HepG2 (cell line): ENCODE measurements at regions not wholly inside any gene's neighbourhood (a gene's known extent, or its start where the extent isn't known, plus 50 kb on each side); places are given as distances from the start of the nearest gene placed in this dataset.

Experiments used
- GATAD2A ChIP-seq: IDR thresholded peaks from 2 replicates; pipeline ENCODE4 v1.6.1; 2016
- HMG20A ChIP-seq: IDR thresholded peaks from 2 replicates; pipeline ENCODE4 v1.6.1; 2016; ENCODE audit warnings: borderline replicate concordance
- KDM2A ChIP-seq: sonication (generic); formaldehyde crosslinking; IDR thresholded peaks from 2 replicates; pipeline ENCODE4 v1.4.0; 2020; ENCODE audit warnings: low read depth, missing genetic modification reagents, borderline replicate concordance
- KDM4B ChIP-seq: sonication (generic); formaldehyde crosslinking; IDR thresholded peaks from 2 replicates; pipeline ENCODE4 v1.4.0; 2020; ENCODE audit warnings: missing genetic modification reagents
- KLF16 ChIP-seq, 2 experiments: sonication (generic) in 1 of 2; formaldehyde crosslinking in 1 of 2; IDR thresholded peaks; 2 replicates each; pipeline versions ENCODE4 v1.6.1 to v1.8.0; 2016 to 2023; ENCODE audit warnings: missing genetic modification reagents in 2 of 2, missing compliant biosample characterization in 1 of 2
- MEIS2 ChIP-seq: sonication (generic); formaldehyde crosslinking; IDR thresholded peaks from 2 replicates; pipeline ENCODE4 v1.9.0; 2021; ENCODE audit warnings: mild to moderate bottlenecking, missing genetic modification reagents
- POLR2G ChIP-seq: fragments of 200-400 bp; formaldehyde crosslinking; IDR thresholded peaks from 2 replicates; pipeline ENCODE4 v1.6.1; 2018; ENCODE audit warnings: mild to moderate bottlenecking, low read depth, low read length, moderate library complexity
- RBM39 ChIP-seq: fragments of 200-400 bp; formaldehyde crosslinking; IDR thresholded peaks from one replicate; pipeline ENCODE4 v1.6.1; 2018; ENCODE audit warnings: antibody characterized with exemption, mild to moderate bottlenecking, low read depth, low read length; ENCODE audit not compliant: poor library complexity, severe bottlenecking
- RFXANK ChIP-seq: IDR thresholded peaks from 2 replicates; pipeline ENCODE4 v1.6.1; 2016
- TEAD3 ChIP-seq: optimal IDR thresholded peaks from 2 replicates; pipeline ENCODE3; 2016; ENCODE audit warnings: borderline replicate concordance
- ZBTB7A ChIP-seq: sonication (generic); formaldehyde crosslinking; IDR thresholded peaks from 2 replicates; pipeline ENCODE4 v1.8.0; 2022; ENCODE audit warnings: mild to moderate bottlenecking, missing genetic modification reagents
- ZNF615 ChIP-seq: sonication (generic); formaldehyde crosslinking; IDR thresholded peaks from 2 replicates; pipeline ENCODE4 v1.5.0; 2020; ENCODE audit warnings: mild to moderate bottlenecking, missing genetic modification reagents, borderline replicate concordance
- TF ChIP-seq, protein P1 (sequence below): sonication (generic); formaldehyde crosslinking; IDR thresholded peaks from 2 replicates; pipeline ENCODE4 v1.4.0; 2020; ENCODE audit warnings: missing genetic modification reagents
- TF ChIP-seq, protein P2 (sequence below): sonication (generic); formaldehyde crosslinking; conservative IDR thresholded peaks from 2 replicates; pipeline ENCODE4 v1.8.0; 2022; ENCODE audit warnings: mild to moderate bottlenecking, moderate library complexity, missing genetic modification reagents
- TF ChIP-seq, protein P3 (sequence below): sonication (generic); formaldehyde crosslinking; IDR thresholded peaks from 2 replicates; pipeline ENCODE4 v1.9.0; 2021; ENCODE audit warnings: mild to moderate bottlenecking, missing genetic modification reagents

- TF ChIP-seq, protein P1, sequence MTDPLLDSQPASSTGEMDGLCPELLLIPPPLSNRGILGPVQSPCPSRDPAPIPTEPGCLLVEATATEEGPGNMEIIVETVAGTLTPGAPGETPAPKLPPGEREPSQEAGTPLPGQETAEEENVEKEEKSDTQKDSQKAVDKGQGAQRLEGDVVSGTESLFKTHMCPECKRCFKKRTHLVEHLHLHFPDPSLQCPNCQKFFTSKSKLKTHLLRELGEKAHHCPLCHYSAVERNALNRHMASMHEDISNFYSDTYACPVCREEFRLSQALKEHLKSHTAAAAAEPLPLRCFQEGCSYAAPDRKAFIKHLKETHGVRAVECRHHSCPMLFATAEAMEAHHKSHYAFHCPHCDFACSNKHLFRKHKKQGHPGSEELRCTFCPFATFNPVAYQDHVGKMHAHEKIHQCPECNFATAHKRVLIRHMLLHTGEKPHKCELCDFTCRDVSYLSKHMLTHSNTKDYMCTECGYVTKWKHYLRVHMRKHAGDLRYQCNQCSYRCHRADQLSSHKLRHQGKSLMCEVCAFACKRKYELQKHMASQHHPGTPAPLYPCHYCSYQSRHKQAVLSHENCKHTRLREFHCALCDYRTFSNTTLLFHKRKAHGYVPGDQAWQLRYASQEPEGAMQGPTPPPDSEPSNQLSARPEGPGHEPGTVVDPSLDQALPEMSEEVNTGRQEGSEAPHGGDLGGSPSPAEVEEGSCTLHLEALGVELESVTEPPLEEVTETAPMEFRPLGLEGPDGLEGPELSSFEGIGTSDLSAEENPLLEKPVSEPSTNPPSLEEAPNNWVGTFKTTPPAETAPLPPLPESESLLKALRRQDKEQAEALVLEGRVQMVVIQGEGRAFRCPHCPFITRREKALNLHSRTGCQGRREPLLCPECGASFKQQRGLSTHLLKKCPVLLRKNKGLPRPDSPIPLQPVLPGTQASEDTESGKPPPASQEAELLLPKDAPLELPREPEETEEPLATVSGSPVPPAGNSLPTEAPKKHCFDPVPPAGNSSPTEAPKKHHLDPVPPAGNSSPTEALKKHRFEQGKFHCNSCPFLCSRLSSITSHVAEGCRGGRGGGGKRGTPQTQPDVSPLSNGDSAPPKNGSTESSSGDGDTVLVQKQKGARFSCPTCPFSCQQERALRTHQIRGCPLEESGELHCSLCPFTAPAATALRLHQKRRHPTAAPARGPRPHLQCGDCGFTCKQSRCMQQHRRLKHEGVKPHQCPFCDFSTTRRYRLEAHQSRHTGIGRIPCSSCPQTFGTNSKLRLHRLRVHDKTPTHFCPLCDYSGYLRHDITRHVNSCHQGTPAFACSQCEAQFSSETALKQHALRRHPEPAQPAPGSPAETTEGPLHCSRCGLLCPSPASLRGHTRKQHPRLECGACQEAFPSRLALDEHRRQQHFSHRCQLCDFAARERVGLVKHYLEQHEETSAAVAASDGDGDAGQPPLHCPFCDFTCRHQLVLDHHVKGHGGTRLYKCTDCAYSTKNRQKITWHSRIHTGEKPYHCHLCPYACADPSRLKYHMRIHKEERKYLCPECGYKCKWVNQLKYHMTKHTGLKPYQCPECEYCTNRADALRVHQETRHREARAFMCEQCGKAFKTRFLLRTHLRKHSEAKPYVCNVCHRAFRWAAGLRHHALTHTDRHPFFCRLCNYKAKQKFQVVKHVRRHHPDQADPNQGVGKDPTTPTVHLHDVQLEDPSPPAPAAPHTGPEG (CRISPR knock-in tag): no peak; the same call in 1 of the 2 replicates
- peak; percentile 56; the same call in 1 of the 2 replicates for TF ChIP-seq HMG20A (CRISPR knock-in tag)
- TF ChIP-seq ZBTB7A (CRISPR knock-in tag): 0 out of 2 replicates have a peak, but pooled peaks have one; percentile 33
- TF ChIP-seq KDM2A (CRISPR knock-in tag): 0 out of 2 replicates have a peak, but pooled peaks have one; percentile 19
- TF ChIP-seq, protein P2, sequence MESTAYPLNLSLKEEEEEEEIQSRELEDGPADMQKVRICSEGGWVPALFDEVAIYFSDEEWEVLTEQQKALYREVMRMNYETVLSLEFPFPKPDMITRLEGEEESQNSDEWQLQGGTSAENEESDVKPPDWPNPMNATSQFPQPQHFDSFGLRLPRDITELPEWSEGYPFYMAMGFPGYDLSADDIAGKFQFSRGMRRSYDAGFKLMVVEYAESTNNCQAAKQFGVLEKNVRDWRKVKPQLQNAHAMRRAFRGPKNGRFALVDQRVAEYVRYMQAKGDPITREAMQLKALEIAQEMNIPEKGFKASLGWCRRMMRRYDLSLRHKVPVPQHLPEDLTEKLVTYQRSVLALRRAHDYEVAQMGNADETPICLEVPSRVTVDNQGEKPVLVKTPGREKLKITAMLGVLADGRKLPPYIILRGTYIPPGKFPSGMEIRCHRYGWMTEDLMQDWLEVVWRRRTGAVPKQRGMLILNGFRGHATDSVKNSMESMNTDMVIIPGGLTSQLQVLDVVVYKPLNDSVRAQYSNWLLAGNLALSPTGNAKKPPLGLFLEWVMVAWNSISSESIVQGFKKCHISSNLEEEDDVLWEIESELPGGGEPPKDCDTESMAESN: peak; percentile 76
- peak in 1 of 2 experiments; percentile 51; a peak in 1 of 4 replicates for TF ChIP-seq KLF16 (CRISPR knock-in tag; IDR thresholded peaks at IDR 0.05)
- TF ChIP-seq KDM4B (CRISPR knock-in tag): 0 out of 2 replicates have a peak, but pooled peaks have one; percentile 28
- TF ChIP-seq RFXANK (CRISPR knock-in tag): no peak; the same call in 1 of the 2 replicates
- no peak for TF ChIP-seq ZNF615 (CRISPR knock-in tag)
- TF ChIP-seq GATAD2A (CRISPR knock-in tag): peak; percentile 51; the same call in 1 of the 2 replicates
- peak; percentile 53 for TF ChIP-seq TEAD3 (CRISPR knock-in tag)
- TF ChIP-seq RBM39: peak; percentile 59
- TF ChIP-seq, protein P3, sequence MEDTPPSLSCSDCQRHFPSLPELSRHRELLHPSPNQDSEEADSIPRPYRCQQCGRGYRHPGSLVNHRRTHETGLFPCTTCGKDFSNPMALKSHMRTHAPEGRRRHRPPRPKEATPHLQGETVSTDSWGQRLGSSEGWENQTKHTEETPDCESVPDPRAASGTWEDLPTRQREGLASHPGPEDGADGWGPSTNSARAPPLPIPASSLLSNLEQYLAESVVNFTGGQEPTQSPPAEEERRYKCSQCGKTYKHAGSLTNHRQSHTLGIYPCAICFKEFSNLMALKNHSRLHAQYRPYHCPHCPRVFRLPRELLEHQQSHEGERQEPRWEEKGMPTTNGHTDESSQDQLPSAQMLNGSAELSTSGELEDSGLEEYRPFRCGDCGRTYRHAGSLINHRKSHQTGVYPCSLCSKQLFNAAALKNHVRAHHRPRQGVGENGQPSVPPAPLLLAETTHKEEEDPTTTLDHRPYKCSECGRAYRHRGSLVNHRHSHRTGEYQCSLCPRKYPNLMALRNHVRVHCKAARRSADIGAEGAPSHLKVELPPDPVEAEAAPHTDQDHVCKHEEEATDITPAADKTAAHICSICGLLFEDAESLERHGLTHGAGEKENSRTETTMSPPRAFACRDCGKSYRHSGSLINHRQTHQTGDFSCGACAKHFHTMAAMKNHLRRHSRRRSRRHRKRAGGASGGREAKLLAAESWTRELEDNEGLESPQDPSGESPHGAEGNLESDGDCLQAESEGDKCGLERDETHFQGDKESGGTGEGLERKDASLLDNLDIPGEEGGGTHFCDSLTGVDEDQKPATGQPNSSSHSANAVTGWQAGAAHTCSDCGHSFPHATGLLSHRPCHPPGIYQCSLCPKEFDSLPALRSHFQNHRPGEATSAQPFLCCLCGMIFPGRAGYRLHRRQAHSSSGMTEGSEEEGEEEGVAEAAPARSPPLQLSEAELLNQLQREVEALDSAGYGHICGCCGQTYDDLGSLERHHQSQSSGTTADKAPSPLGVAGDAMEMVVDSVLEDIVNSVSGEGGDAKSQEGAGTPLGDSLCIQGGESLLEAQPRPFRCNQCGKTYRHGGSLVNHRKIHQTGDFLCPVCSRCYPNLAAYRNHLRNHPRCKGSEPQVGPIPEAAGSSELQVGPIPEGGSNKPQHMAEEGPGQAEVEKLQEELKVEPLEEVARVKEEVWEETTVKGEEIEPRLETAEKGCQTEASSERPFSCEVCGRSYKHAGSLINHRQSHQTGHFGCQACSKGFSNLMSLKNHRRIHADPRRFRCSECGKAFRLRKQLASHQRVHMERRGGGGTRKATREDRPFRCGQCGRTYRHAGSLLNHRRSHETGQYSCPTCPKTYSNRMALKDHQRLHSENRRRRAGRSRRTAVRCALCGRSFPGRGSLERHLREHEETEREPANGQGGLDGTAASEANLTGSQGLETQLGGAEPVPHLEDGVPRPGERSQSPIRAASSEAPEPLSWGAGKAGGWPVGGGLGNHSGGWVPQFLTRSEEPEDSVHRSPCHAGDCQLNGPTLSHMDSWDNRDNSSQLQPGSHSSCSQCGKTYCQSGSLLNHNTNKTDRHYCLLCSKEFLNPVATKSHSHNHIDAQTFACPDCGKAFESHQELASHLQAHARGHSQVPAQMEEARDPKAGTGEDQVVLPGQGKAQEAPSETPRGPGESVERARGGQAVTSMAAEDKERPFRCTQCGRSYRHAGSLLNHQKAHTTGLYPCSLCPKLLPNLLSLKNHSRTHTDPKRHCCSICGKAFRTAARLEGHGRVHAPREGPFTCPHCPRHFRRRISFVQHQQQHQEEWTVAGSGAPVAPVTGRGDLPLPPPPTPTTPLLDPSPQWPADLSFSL (CRISPR knock-in tag): peak; percentile 89
- peak; percentile 74; the same call in 1 of the 2 replicates for TF ChIP-seq POLR2G
- 0 out of 2 replicates have a peak, but pooled peaks have one; percentile 40 for TF ChIP-seq MEIS2
Observed at GRCh38 chr2:43158259-43158880, 68.0 kb downstream of the ZFP36L2 start (continued).
